K562 (cell line): ENCODE measurements at regions not wholly inside any gene's neighbourhood (a gene's known extent, or its start where the extent isn't known, plus 50 kb on each side); places are given as distances from the start of the nearest gene placed in this dataset.

Experiments used
- MTA3 ChIP-seq: fragments of 450-650 bp; formaldehyde crosslinking; IDR thresholded peaks from 2 replicates; pipeline ENCODE4 v1.6.1; 2017; ENCODE audit warnings: mild to moderate bottlenecking, borderline replicate concordance
- NFATC3 ChIP-seq: fragments of 450-650 bp; IDR thresholded peaks from 2 replicates; pipeline ENCODE4 v1.6.1; 2017; ENCODE audit warnings: mild to moderate bottlenecking
- TOE1 ChIP-seq, 2 experiments: fragments of 450-650 bp in 1 of 2; sonication (generic) in 1 of 2; formaldehyde crosslinking in 1 of 2; IDR thresholded peaks; 2 replicates each; pipeline versions ENCODE4 v1.7.1 to v1.8.0; 2016 to 2022; ENCODE audit warnings: borderline replicate concordance in 2 of 2, mild to moderate bottlenecking in 2 of 2, antibody characterized with exemption in 1 of 2, inconsistent platforms in 1 of 2, low read depth in 1 of 2, missing genetic modification reagents in 1 of 2, moderate library complexity in 1 of 2

GRCh38 chr22:49351761-49352227, 475.9 kb downstream of the BRD1 start:
- TF ChIP-seq NFATC3, result no peak
- TF ChIP-seq TOE1 (IDR thresholded peaks at IDR 0.05; ENCODE audit: borderline replicate concordance), result no peak
- TF ChIP-seq TOE1 (CRISPR knock-in tag; IDR thresholded peaks at IDR 0.05; ENCODE audit: borderline replicate concordance, low read depth), result no peak
- TF ChIP-seq MTA3, result no peak
